ENCODE measurements at regions not wholly inside any gene's neighbourhood (a gene's known extent, or its start where the extent isn't known, plus 50 kb on each side); places are given as distances from the start of the nearest gene placed in this dataset.

GRCh38 chr7:85384392-85384791 is 197.5 kb upstream of the SEMA3D start:
- Histone ChIP-seq H3K4me1 (no peaks in the 10 kb centered on the region), H3K36me3 (no peaks in the 10 kb centered on the region), H3K9me3 (no peaks in the 10 kb centered on the region), H3K27ac (no peak overlapping the region), H3K27me3 (no peaks in the 10 kb centered on the region), H3K4me3 (no peak overlapping the region)
- intact Hi-C loops (cut with DNase I; ENCODE audit: low total_unique reads): no loop called here
- TF ChIP-seq POLR2A (IDR thresholded peaks at IDR 0.05): no peak
- no peak for TF ChIP-seq CTCF (IDR thresholded peaks at IDR 0.05)
- no peak for TF ChIP-seq POLR2AphosphoS5 (IDR thresholded peaks at IDR 0.05)
- no peak for TF ChIP-seq EP300 (IDR thresholded peaks at IDR 0.05)
- 71 to 83% (median 79%) methylated on average over 2 of the region's 2 CpGs for WGBS, 5 donors
- DNase-seq: no peak

DNA sequence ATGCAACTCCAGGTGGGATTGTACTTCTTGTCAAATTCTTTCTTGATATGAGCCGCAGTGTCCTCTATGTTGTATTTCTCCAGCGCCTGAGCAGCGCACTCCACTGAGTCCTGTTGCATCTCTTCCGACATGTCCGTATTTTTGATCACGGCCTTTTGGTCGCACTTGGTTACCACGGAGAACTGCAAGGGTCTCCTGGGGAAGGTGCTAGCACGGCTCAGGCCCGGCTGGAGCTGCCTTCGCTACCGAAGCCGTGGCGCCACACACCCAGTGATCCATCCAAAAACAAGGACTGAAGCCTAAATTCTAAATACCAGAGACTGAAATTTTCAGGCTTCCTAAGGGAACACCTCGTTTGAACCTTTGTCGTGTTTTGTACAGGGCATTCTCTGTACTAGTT is 194.4 kb upstream of the SEMA3D start:
- DNase-seq: no peak
- intact Hi-C loops (cut with DNase I; ENCODE audit: low total_unique reads): no loop called here
- Histone ChIP-seq H3K27ac (no peak overlapping the region), H3K9me3 (no peaks in the 10 kb centered on the region), H3K4me3 (no peak overlapping the region), H3K27me3 (no peaks in the 10 kb centered on the region), H3K36me3 (no peaks in the 10 kb centered on the region), H3K4me1 (no peaks in the 10 kb centered on the region)
- 89 to 96% (median 95%) methylated on average over 13 to 16 of the region's 16 CpGs for WGBS, 5 donors
- no peak for TF ChIP-seq POLR2AphosphoS5 (IDR thresholded peaks at IDR 0.05)
- TF ChIP-seq EP300 (IDR thresholded peaks at IDR 0.05): no peak
- TF ChIP-seq POLR2A (IDR thresholded peaks at IDR 0.05): no peak
- no peak for TF ChIP-seq CTCF (IDR thresholded peaks at IDR 0.05)

DNA sequence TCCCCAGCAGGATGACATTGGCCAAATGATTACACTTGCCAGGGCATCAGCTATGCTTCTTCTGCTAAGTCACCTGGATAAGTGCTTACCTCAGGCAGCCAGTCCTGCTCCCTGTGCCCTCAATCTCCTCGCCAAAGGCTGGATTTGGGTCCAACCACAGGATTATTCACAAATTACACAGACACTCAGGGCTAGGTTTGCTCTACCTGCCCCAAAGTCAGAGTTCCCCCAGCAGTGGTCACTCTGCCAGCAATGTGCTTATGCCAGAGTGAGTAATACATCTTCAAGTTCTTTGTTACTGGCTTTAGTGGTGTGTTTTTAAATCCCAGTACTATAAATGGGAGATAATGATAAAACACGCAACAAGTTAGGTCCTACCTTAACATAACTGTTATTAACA is 189.7 kb upstream of the SEMA3D start:
- WGBS, 5 donors: 85 to 97% (median 91%) methylated on average over 2 of the region's 2 CpGs
- no peak overlapping the region for H3K27ac ChIP-seq
- no peaks in the 10 kb centered on the region for H3K9me3 ChIP-seq
- H3K4me3 ChIP-seq: no peak overlapping the region
- no peak for DNase-seq
- no peaks in the 10 kb centered on the region for H3K27me3 ChIP-seq
- TF ChIP-seq CTCF (IDR thresholded peaks at IDR 0.05): no peak
- no peak for TF ChIP-seq POLR2AphosphoS5 (IDR thresholded peaks at IDR 0.05)
- TF ChIP-seq POLR2A (IDR thresholded peaks at IDR 0.05): no peak
- no peak for TF ChIP-seq EP300 (IDR thresholded peaks at IDR 0.05)
- H3K4me1 ChIP-seq: no peaks in the 10 kb centered on the region
- H3K36me3 ChIP-seq: no peaks in the 10 kb centered on the region
- intact Hi-C loops (cut with DNase I; ENCODE audit: low total_unique reads): no loop called here

- Histone ChIP-seq H3K36me3 (no peaks in the 10 kb centered on the region), H3K4me3 (no peak overlapping the region), H3K4me1 (no peaks in the 10 kb centered on the region), H3K9me3 (no peaks in the 10 kb centered on the region), H3K27me3 (no peaks in the 10 kb centered on the region), H3K27ac (no peak overlapping the region)
- 68 to 77% (median 73%) methylated on average over 1 of the region's 1 CpG for WGBS, 5 donors
- peak in 1 of 2 donors; percentile 12 for DNase-seq
- TF ChIP-seq EP300 (IDR thresholded peaks at IDR 0.05) (no peak), POLR2A (IDR thresholded peaks at IDR 0.05) (no peak)
- intact Hi-C loops (cut with DNase I; ENCODE audit: low total_unique reads): no loop called here
Measured at GRCh38 chr7:85356916-85357315, 170.1 kb upstream of the SEMA3D start.

GRCh38 chr7:85343484-85343883 is 156.6 kb upstream of the SEMA3D start:
- Histone ChIP-seq H3K4me3 (no peak overlapping the region), H3K4me1 (no peaks in the 10 kb centered on the region), H3K27ac (no peak overlapping the region), H3K36me3 (no peaks in the 10 kb centered on the region), H3K27me3 (no peaks in the 10 kb centered on the region), H3K9me3 (no peaks in the 10 kb centered on the region)
- DNase-seq: no peak
- no peak for TF ChIP-seq EP300 (IDR thresholded peaks at IDR 0.05)
- TF ChIP-seq POLR2A (IDR thresholded peaks at IDR 0.05): no peak
- no peak for TF ChIP-seq POLR2AphosphoS5 (IDR thresholded peaks at IDR 0.05)
- TF ChIP-seq CTCF (IDR thresholded peaks at IDR 0.05): no peak
- intact Hi-C loops (cut with DNase I; ENCODE audit: low total_unique reads): no loop called here
